GM23338 (cell line): ENCODE measurements at regions not wholly inside any gene's neighbourhood (a gene's known extent, or its start where the extent isn't known, plus 50 kb on each side); places are given as distances from the start of the nearest gene placed in this dataset.

Source experiments
- CREB1 ChIP-seq: fragments of 250-450 bp; sonication (Bioruptor Pico); IDR thresholded peaks from 2 replicates; pipeline ENCODE4 v1.5.0; 2020; ENCODE audit warnings: low read depth, mild to moderate bottlenecking, moderate library complexity
- CTCF ChIP-seq, 2 experiments: fragments of 200-600 bp in 1 of 2; sonication (generic) in 1 of 2; conservative IDR thresholded peaks; 2 replicates each; pipeline versions ENCODE4 v1.5.1 to v1.6.1; 2016 to 2017; ENCODE audit warnings: antibody characterized with exemption in 2 of 2, low read depth in 2 of 2, mild to moderate bottlenecking in 2 of 2, moderate library complexity in 1 of 2
- EZH2 ChIP-seq: fragments of 200-600 bp; sonication (generic); IDR thresholded peaks from one replicate; pipeline ENCODE4 v1.8.0; 2017; ENCODE audit warnings: antibody characterized with exemption, mild to moderate bottlenecking, low read depth; ENCODE audit not compliant: unreplicated experiment
- EZH2phosphoT487 ChIP-seq: fragments of 200-600 bp; sonication (generic); IDR thresholded peaks from one replicate; pipeline ENCODE4 v1.8.1; 2018; ENCODE audit warnings: antibody characterized with exemption; ENCODE audit not compliant: unreplicated experiment
- POLR2AphosphoS5 ChIP-seq: IDR thresholded peaks from 2 replicates; pipeline ENCODE4 v1.6.1; 2016; ENCODE audit warnings: antibody characterized with exemption, low read depth
- REST ChIP-seq: IDR thresholded peaks from one replicate; pipeline ENCODE4 v1.6.1; 2018; ENCODE audit warnings: antibody characterized with exemption; ENCODE audit not compliant: unreplicated experiment
- ZNF331 ChIP-seq: fragments of 250-450 bp; sonication (Bioruptor Pico); IDR thresholded peaks from 2 replicates; pipeline ENCODE4 v1.5.0; 2020; ENCODE audit warnings: low read depth, mild to moderate bottlenecking, moderate library complexity

GRCh38 chr7:79732535-79732934 is 279.1 kb upstream of the MAGI2 start:
- TF ChIP-seq CTCF (conservative IDR thresholded peaks at IDR 0.05; ENCODE audit: low read depth in 2 of 2) (no peak), EZH2 (no peak), POLR2AphosphoS5 (no peak), EZH2phosphoT487 (no peak), CREB1 (CRISPR knock-in tag) (no peak), REST (no peak), ZNF331 (CRISPR knock-in tag) (no peak)
